Urothelium cell line (cell line): ENCODE measurements at regions not wholly inside any gene's neighbourhood (a gene's known extent, or its start where the extent isn't known, plus 50 kb on each side); places are given as distances from the start of the nearest gene placed in this dataset.
"Not testable (repeated sequence)": the region's sequence is repeated elsewhere in the genome, so short reads cannot be mapped to it uniquely, and the experiment has no call there.

Source experiments
- DNase-seq: peaks from one replicate; pipeline ENCODE4 v3.0.0; 2011; ENCODE audit warnings: low spot score, mixed read lengths
- FAIRE-seq: peaks from 2 replicates; lab custom pipeline; 2011; peaks lifted over from hg19 to GRCh38; lab: Jason Lieb, UNC

DNA sequence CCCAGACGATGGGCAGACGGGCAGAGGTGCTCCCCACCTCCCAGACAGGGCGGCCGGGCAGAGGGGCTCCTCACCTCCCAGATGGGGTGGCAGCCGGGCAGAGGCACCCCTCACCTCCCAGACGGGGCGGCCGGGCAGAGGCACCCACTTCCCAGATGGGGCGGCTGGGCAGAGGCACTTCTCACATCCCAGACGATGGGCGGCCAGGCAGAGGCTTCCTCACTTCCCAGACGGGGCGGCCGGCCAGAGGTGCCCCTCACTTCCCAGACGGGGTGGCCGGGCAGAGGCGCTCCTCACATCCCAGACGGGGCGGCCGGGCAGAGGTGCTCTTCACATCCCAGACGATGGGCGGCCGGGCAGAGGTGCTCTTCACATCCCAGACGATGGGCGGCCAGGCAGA lies 96.6 kb downstream of the ABCC12 start:
- not testable (repeated sequence) for DNase-seq, FAIRE-seq

DNA sequence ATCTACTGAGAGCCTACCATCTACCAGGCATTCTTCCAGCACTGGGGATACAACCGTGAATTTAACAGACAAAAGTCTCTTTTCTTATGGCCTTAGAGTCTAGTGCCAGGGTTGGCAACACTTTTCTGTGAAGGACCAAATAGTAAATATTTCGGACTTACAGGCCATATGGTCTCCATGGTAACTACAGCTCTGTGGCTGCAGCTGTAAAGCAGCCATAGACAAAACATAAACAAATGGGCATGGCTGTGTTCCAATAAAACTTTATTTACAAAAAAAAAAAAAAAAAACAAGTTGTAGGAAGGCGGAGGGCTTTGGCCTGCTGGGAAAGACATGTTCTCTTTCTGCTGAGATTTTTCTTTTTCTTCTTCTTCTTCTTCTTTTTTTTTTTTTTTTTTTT lies 98.7 kb downstream of the ABCC12 start:
- no peak for DNase-seq
- no peak for FAIRE-seq

DNA sequence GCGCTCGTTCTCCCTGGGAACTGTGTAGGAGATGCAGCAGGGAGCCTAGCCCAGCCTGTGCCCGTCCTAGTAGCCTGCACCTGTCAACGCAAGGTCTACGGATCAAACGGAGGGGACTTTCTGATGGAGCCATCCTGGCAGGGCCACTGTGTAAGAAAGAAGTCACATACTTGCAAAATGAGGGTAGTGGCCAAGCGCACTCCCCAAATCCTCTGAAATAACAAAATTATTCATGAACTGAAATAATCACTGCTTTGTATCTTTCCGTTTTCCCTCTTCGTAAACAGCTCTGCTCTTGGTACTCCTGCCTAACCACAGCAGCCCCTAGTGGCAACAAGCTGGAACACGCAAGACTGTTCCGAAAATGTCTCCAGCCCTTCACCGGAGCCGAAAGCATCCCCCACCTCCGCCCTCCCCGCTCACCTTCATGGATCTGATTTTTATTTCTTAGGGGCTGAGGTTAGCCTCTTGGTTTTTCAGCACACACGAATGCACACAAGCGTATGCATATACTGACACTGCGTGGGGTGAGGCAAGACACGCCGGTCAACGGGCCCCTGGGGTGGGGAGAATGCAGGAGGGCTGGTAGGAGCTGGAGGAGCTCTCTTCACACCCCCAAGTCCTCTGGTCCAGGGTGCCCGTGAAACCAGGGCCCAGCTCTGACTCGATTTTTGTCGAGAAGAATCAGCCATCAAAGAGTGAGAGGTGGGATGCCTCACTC lies 100.8 kb downstream of the ABCC12 start:
- DNase-seq, result peak; percentile 63
- peak; percentile 69 for FAIRE-seq

DNA sequence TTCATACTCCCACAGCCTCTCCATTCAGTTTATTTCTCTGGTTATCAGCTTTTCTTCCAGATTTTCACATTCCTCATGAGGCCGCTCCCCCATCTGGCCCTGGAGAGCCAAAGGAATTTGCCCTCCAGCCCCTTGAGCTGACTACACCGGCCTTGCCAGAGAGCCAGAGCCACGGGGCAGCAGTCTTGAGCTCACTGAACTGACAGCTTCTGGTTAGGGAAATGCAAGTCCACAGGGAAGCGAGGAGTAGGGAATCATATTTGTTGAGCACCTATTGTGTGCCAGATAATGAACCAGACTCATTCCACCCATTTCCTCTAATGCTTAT lies 102.4 kb downstream of the ABCC12 start:
- DNase-seq (no peak), FAIRE-seq (no peak)

DNA sequence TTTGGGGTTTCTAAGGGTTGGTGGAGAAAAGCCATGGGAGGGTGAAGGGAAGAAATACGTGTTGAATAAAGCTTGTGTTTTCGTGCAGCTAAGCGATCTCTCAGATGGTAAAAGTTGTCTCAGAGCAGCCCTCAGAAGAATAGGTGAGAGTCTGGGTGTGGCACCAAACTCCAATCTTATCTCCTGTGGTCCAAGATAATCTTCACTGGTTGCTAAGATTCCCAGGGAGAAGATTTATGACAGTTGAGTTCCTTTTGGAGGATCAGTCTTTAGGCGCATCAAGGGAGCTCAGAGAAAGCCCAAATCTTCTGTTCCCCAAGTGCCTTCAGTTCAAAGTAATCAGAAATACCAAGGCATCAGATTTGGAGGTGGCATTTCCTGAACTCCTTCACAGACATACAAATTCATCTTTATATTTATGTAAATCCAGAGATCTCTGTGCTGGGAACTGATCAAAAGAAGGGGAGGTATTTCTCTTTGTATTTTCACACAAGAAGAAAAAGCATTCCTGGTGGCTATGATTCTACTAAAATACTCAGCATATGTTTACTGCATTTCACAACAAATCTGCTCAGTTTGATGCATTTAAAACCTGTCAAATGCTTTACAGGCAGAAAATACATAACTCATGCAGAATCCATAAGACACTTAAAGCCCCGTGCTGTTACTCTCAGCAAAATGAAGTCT lies 102.9 kb downstream of the ABCC12 start:
- DNase-seq, result no peak
- no peak for FAIRE-seq

DNA sequence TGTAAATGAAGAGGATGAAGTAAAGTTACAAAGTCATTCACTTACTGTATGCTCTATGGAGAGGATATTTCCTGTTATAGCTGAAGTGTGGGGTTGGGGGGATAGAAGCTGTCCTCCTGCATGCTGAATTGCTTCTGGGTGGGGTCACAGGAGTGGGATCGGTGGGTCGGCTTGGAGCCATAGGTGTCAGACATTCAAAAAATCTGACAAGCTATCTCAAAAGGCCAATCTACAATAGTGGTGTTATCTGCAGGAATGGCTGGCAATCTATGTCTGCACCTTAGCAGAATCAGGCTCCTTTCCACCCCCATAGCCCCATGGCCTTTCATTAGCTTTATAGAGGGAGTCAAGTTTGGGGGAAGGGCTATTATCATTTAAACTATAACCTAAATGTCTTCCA lies 104.9 kb downstream of the ABCC12 start:
- FAIRE-seq (no peak), DNase-seq (no peak)

DNA sequence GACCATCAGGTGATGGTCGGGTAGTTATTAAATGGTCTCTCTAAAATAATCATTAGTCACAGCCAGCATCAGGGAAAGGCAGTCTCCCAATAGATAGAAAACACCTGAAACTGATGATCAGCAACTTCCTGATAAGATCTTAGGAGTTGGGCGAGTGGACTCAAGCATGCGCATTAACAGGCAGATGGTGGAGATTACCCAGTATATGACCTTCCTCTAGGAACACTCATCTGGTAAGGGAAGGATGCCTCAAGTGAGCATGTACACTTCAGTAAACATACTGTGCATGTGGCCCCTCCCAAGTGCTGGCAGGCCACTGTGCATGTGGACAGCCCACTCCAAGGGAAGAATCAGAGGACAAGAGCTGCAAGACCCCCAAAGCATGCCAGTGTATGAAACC lies 105.9 kb downstream of the ABCC12 start:
- no peak for FAIRE-seq
- DNase-seq, result no peak

DNA sequence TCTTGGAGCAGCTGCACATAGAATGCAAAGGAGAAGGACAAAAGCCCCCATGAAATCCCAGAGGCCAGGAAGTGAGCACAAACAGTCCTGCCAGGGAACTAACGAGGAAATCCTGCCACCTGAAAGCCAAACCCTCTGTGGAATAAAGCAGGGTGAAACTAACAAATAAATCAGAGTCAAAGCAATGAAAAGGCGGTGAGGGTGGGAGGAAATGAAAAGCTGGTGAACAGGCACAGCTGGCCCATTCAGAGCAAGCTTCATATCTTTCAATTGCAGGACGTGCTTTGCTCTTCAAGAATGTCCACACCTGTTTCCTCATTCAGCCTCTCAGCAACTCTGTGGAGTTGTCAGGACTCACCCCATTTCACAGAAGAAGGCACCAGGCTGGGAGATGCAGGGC lies 108.1 kb downstream of the ABCC12 start:
- no peak for FAIRE-seq
- DNase-seq, result no peak

DNA sequence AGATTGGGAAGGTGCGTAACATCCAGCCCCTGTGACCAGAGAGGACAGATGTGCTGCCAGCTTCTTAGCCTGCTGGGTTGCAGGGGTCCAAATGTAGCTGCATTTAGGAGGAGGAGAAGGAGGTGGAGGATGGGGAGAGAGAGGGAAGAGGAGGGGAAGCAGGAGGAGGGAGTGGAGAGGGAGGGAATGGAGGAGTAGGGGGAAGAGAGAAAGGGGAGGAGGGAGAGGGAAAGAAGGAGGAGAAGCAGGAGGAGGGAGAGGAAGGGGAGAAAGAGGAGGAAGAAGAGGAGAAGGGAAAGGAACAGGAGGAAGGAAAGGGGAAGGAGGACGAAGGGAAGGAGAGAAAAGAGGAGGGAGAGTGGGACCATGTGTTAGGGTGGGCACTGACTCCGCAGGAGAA lies 108.6 kb downstream of the ABCC12 start:
- no peak for FAIRE-seq
- DNase-seq, result no peak

DNA sequence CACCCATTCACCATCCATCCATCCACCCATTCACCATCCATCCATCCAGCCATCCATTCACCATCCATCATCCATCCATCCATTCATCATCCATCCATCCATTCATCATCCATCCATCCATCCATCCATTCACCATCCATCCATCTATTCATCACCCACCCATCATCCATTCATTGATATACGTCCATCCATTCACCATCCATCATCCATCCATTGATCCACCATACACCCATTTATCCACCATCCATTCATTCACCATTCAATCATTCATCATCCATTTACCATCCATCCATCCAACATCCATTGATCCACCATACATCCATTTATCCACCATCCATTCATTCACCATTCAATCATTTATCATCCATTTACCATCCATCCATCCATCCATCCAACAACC lies 111.7 kb downstream of the ABCC12 start:
- FAIRE-seq, result peak; percentile 95
- no peak for DNase-seq

DNA sequence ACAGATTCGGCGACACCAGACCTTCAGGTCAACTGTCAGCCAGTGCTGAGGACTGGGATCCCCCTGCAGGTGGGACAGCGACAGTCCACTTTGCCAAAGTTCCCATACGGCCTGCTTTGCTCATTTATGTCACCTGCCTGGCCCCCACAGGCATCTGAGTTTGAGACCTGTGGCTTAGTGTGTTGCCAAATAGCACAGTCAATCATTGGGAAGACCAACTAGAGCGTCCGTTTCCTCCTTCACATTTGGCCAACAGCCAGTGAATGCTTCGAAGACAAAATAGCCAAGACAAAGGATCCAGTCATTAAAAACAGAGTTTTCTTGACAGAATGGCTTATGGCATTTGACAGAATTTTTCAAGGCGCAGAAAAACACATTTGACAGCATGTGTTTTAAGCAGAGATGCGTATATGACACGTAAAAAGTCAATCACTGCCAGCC lies 113.8 kb downstream of the ABCC12 start:
- no peak for FAIRE-seq
- DNase-seq, result peak; percentile 8

DNA sequence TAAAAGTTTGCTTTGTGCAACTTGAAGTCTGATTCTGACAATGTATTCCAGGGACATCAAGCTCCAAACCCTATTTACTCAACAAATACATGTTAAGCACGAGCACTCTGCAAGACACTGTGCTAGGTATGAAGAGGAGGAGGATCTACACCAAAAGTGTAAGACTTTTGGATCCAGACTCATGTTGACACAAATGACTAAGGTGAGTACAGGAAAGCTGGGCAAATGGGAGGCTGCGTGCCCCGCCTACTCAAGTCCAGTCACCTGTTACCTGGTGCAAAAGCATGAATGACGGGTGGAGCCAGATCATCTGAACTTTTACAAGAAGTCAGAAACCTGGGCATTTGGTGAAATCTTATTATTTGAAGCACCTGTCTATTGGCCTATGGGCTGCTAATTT lies 120.7 kb downstream of the ABCC12 start:
- DNase-seq, result no peak
- no peak for FAIRE-seq

DNA sequence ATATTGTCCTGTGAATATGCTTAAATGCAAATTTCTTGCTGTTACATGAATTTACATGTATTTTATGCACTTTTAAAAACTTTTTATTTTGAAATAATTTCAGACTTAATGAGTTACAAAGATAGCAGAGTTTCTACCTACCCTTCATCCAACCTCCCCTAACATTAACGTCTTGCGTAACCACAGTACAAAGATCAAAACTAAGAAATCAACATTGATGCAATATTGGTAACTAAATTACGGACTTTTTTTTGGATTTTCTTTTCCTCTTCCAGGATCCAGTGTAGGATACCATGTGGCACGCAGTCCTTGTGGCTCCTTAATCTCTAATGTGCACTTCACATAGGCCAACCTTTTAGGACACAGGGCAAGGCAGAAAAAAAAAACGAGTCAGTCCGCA lies 124.9 kb downstream of the ABCC12 start:
- FAIRE-seq (no peak), DNase-seq (no peak)

DNA sequence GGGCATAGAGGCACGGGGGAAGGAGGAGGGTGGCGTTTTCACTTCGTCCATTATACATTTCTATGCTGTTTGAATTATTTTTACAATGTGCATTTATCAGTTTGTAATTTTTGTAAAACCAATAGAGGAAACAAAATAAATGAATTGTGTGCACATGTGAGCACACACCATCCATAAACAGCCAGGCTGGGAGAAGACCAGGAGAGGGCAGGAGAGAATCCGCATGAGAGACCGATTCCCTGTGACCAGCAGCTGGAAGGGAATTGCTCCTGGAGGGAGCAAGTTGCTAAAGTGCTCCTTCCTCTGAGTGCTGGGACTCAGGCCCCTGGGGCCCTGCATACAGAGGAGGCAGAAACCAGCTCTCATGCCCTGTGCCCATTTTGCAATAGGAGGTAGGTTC lies 126.0 kb downstream of the ABCC12 start:
- FAIRE-seq (no peak), DNase-seq (no peak)

DNA sequence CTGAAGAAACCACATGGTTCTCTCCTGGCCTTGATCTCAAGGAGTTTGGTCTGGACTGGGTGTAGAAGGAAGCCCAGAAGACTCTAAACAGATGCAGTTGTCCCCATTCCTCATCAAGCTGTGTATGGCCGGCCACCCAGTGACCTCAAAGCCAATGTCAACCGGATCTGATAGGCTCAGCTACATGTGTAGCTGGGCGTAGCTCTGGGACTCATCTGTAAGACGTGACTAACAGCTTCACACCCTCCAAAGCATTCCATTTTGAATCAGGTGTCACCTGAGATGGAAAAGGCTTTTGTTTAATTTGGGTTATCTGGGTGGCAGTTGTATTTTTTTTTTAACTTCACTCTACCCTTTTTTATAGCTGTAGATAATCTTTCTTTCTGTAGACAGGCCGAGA lies 130.4 kb downstream of the ABCC12 start:
- DNase-seq (no peak), FAIRE-seq (peak; percentile 23)

DNA sequence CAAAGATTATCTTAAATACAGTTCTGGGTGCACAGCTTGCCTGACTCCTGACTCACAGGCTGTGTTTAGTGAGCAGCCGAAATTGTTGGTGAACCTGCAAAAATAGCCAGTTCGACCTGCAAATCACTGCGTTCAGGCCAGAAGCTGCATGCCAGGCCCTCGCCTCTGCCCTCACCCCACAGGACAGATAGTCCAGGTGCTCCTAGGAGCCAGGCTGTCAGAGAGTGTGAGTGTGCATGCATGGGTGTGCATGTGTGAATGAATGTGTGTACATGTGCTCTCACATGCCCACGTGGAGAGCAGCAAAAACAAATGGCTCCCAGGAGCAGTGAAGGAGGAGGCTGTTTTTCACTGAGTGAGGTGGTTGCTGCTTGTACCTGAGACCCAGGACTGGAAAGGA lies 131.8 kb downstream of the ABCC12 start:
- FAIRE-seq (no peak), DNase-seq (no peak)

DNA sequence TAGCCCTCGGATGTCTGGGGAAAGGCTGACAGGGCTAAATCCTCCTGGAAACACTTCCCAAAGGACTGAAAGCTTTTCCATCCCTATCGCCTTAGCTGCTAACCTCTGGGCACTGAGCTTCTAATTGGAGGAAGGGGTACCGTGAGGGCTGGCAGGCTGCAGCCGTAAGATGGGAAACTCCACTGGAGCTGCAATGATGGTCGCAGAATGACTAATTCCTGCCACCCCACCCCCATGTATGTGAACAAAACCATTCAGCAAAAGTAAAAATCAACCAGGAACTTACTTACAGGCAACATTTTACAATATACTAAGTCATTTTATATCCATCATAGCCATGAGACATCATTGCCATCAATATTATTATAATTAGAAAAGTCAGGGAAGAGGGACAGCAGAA lies 133.3 kb downstream of the ABCC12 start:
- DNase-seq (no peak), FAIRE-seq (no peak)

DNA sequence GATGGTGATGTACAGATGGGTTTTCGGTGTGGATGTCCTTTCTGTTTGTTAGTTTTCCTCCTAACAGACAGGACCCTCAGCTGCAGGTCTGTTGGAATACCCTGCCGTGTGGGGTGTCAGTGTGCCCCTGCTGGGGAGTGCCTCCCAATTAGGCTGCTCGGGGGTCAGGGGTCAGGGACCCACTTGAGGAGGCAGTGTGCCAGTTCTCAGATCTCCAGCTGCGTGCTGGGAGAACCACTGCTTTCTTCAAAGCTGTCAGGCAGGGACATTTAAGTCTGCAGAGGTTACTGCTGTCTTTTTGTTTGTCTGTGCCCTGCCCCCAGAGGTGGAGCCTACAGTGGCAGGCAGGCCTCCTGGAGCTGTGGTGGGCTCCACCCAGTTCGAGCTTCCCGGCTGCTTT lies 135.2 kb downstream of the ABCC12 start:
- not testable (repeated sequence) for FAIRE-seq

DNA sequence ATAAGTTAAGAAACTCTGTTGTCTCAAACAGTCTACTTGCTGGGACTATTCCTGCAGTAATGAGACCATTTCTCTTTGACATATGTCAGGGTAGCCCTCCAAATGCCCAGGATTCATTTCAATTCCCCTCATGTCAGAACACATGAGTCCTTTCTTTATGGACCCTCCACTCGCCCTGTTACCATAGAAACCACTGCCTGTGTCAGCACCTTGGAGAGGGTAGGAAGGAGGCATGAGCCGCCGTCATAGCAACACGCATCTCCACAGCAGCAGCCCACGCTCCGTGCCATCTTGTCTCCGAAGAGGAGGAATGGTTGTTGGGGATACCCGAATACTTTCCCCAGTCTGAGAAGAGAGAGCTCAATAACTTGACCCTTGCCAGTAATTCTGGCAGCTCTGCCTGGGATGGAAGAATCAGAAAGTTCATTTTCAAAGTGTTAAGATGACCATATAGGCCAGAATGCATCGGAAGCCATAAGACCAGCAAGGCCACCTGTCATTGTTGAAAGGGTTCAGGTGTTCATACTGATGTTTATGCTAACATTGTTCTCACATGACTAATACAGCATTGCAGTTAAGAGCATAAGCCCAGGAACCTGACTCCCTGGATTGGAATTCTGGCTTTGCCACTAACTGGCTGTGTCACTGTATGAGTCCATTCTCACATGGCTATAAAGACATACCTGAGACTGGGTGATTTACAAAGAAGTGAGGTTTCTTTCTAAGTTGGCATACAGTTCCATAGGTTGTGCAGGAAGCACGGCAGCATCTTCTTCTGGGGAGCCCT lies 141.3 kb downstream of the ABCC12 start:
- DNase-seq (peak; percentile 74), FAIRE-seq (peak; percentile 37)

More for the DNA sequence above, 135.2 kb downstream of the ABCC12 start:
- not testable (repeated sequence) for DNase-seq

DNA sequence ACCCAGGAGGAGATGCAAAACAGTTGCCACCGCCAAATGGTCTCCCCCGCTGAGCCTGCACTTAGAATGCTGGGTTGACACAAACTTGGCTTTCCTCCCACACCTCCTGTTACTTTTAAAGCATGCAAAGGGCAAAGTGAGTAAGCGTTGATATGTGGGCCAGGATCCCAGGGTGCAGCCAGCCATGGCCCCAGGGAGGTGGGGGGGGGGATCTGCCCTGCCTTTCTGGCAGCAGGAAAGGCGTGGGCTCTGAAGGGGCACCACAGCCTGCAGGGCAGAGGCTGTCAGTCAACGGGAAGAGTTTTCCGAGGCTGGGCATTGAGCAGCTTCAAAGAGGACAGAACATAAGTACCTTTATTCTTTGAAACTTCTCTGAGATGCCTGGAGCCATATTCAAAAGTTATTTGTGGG lies 142.3 kb downstream of the ABCC12 start:
- peak; percentile 58 for DNase-seq
- no peak for FAIRE-seq

DNA sequence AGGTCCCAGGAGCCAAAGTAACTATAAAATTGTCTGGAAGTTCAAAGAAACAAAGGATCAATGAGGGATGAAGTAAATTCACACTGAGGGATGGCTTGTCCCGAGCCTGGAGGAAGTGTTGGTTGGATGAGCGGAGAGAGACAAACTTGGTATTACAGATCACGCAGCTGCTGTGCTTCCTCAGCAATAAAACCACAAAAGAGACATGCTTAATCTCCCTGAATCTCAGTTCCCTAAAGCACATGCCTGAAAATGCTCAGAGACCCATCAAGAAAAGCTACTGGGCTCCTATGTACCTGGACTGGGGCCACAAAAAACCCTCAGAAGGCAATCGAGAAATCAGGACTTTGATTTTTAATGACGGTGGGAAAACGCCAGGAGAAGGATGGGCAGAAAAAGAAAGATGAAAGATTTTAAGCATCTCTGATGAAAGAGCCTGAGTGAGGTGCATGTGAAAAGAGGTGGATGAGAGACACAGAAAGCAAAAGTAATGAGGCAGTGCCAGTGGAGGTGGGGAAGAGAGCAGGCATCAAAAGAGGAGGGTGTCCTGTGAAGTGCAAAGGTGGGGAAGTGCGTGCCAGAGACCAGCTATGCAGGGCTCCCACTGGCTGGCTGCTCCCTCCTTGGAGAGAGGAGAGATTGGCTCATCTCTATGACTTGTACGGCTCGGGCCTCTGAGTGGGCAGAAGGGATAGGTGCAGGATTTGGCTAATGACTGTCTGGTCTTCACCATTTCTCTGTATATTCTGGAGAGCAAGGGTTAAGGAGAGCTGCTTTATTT lies 143.7 kb downstream of the ABCC12 start:
- no peak for FAIRE-seq
- DNase-seq, result no peak
